ENCODE measurements at regions not wholly inside any gene's neighbourhood (a gene's known extent, or its start where the extent isn't known, plus 50 kb on each side); places are given as distances from the start of the nearest gene placed in this dataset.

DNA sequence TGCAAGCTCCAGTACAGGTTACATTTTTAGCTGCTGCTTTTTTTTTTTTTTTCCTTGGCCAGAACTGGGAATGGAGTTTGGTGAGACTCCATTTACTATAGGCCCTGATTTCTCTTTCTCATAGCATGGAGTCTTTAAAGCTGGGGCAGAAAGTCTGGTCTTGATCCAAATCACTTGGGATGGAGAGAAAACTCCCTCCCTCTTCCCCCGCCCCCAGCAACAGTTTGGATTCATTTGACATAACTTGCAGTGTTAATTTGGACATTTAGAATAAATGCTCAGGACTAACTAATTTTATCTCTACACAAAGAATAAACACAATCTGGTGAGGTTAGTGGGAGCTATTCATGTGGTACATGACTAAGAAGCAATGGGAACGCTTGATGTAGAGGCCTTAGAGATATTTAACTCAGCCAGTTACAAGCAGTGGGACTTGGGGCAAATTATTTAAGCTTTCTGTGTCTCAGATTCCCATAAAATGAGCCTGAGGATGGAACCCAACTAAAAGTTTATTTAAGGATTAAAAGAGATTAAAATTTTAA is 107.3 kb upstream of the ARHGAP5 start:
- TF ChIP-seq, protein P1, sequence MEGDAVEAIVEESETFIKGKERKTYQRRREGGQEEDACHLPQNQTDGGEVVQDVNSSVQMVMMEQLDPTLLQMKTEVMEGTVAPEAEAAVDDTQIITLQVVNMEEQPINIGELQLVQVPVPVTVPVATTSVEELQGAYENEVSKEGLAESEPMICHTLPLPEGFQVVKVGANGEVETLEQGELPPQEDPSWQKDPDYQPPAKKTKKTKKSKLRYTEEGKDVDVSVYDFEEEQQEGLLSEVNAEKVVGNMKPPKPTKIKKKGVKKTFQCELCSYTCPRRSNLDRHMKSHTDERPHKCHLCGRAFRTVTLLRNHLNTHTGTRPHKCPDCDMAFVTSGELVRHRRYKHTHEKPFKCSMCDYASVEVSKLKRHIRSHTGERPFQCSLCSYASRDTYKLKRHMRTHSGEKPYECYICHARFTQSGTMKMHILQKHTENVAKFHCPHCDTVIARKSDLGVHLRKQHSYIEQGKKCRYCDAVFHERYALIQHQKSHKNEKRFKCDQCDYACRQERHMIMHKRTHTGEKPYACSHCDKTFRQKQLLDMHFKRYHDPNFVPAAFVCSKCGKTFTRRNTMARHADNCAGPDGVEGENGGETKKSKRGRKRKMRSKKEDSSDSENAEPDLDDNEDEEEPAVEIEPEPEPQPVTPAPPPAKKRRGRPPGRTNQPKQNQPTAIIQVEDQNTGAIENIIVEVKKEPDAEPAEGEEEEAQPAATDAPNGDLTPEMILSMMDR (IDR thresholded peaks at IDR 0.05; ENCODE audit: control extremely low read depth, extremely low read depth, low read depth, missing control alignments), result no peak
- CTCF ChIA-PET, result interaction anchor here (1.0 kb wide), 1 partner anchor 19 kb away, joined by 3 read pairs; no protein-coding TSS in a partner anchor
- no peak for DNase-seq (ENCODE audit: extremely low spot score)
- POLR2A ChIA-PET, result no interaction called here

DNA sequence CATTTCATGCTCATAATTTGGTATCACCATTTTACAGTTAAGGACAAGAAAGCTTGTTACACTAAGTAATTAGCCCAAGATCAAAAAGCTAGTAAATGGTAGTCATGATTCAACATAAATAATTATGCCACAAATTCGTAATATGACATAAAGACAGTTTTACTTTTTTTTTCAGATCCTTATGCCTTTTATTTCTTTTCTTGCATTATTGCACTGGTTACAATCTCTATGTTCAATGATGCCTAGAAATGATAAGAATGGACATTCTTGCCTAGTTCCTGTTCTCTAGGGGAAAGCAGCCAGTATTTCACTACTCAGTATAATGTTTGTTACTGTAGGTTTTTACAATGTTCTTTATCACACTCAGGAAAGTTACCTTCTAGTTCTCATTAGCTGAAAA is 106.4 kb upstream of the ARHGAP5 start:
- DNase-seq (ENCODE audit: extremely low spot score), result no peak
- POLR2A ChIA-PET, result no interaction called here
- TF ChIP-seq, protein P1 (IDR thresholded peaks at IDR 0.05; ENCODE audit: control extremely low read depth, extremely low read depth, low read depth, missing control alignments), result no peak
- CTCF ChIA-PET, result no interaction called here

DNA sequence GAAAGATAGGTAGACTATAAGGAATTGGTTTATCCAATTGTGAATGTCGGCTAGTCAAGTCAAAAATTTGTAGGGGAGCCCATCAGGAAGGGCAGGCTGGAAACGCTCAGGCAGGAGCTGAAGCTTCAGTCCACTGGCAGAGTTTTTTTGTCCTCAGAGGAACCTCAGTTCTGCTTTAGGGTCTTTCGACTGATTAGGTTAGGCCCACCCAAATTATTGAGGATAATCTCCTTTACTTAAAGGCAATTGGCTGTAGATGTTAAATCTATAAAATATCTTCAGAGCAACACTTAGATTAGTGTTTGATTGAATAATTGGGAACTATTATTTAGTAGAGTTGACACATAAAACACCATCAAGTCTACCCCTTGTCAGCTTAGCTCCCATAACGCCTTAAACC is 105.5 kb upstream of the ARHGAP5 start:
- TF ChIP-seq, protein P1 (IDR thresholded peaks at IDR 0.05; ENCODE audit: control extremely low read depth, extremely low read depth, low read depth, missing control alignments), result no peak
- POLR2A ChIA-PET, result no interaction called here
- CTCF ChIA-PET, result no interaction called here
- no peak for DNase-seq (ENCODE audit: extremely low spot score)

DNA sequence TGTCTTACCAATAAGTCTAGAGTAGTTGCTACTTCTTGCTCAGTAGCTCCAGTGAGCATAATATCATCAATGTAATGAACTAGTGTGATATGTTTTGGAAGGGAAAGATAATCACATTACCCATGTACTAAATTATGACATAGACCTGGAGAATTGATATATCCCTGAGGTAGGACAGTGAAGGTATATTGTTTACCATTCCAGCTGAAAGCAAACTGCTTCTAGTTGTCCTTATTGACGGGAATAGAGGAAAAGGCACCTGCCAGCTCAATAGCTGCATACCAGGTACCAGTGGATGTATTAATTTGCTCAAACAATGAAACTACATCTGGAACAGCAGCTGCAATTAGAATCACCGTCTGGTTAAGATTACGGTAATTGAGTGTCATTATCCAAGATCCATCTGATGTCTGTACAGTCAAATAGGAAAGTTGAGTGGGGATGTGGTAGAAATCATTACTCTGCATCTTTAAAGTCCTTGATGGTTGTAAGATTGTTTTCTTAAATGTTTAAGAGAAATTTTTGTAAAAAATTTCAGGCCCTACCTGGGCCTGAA is 100.0 kb upstream of the ARHGAP5 start:
- ChIA-PET POLR2A (no interaction called here), CTCF (no interaction called here)
- DNase-seq (ENCODE audit: extremely low spot score), result no peak
- TF ChIP-seq, protein P1 (IDR thresholded peaks at IDR 0.05; ENCODE audit: control extremely low read depth, extremely low read depth, low read depth, missing control alignments), result no peak

DNA sequence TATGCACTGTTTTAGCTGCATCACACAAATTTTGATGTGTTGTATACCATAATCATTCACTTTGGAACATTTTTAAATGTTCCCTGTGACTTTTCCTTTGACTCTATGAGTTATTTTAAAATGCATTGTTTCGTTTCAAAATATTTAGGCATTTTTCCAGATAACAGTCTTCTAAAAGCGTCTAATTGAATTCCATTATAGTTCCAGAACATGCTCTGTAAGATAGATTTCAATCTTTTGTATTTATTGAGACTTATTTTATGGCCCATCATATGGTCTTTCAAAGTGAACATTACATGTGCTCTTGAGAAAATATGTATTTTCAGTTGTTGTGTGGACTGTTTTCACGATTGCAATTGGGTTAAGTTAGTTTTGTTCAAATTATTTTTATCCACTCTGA is 98.7 kb upstream of the ARHGAP5 start:
- DNase-seq (ENCODE audit: extremely low spot score), result no peak
- POLR2A ChIA-PET, result no interaction called here
- CTCF ChIA-PET, result no interaction called here
- TF ChIP-seq, protein P1 (IDR thresholded peaks at IDR 0.05; ENCODE audit: control extremely low read depth, extremely low read depth, low read depth, missing control alignments), result no peak

DNA sequence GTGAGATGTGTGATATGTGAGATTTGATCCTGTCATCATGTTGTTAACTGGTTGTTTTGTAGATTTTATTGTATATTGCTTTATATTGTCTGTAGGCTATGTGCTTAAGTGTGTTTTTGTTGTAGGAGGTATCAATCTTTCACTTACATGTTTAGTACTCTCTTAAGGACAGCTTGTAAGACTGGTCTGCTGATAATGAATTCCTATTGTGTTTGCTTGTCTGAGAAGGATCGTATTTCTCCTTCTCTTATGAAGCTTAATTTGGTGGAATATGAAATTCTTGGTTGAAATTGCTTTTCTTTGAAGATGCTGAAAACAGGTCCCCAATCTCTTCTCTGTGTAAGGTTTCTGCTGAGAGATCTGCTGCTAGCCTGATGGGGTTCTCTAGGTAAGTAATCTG is 94.5 kb upstream of the ARHGAP5 start:
- POLR2A ChIA-PET, result no interaction called here
- CTCF ChIA-PET, result interaction anchor here (1.2 kb wide), 1 partner anchor 9 kb away, joined by 3 read pairs; no protein-coding TSS in a partner anchor
- DNase-seq (ENCODE audit: extremely low spot score), result no peak
- TF ChIP-seq, protein P1 (IDR thresholded peaks at IDR 0.05; ENCODE audit: control extremely low read depth, extremely low read depth, low read depth, missing control alignments), result no peak
